H54 (cell line): ENCODE measurements at regions not wholly inside any gene's neighbourhood (a gene's known extent, or its start where the extent isn't known, plus 50 kb on each side); places are given as distances from the start of the nearest gene placed in this dataset.
A peak's percentile ranks its signal among the peaks of the same experiment; 100 is the strongest.

Experiments
- DNase-seq: peaks from one replicate; pipeline ENCODE4 v3.0.0; 2011; ENCODE audit warnings: low spot score, mixed read lengths; ENCODE audit not compliant: insufficient read length
- FAIRE-seq: peaks from 3 replicates; lab custom pipeline; 2011; peaks lifted over from hg19 to GRCh38; lab: Jason Lieb, UNC
- POLR2A ChIP-seq: IDR thresholded peaks from 2 replicates; pipeline ENCODE4 v1.6.1; 2011; ENCODE audit warnings: low read depth, mild to moderate bottlenecking, low read length

GRCh38 chr4:24476282-24476681 is 108.1 kb downstream of the DHX15 start:
- no peak for TF ChIP-seq POLR2A
- DNase-seq (peak; percentile 36), FAIRE-seq (no peak)

- TF ChIP-seq POLR2A = no peak
- DNase-seq (no peak), FAIRE-seq (no peak)
Observed at GRCh38 chr4:24475756-24476155, 108.6 kb downstream of the DHX15 start.

GRCh38 chr4:24473309-24473721 is 111.0 kb downstream of the DHX15 start:
- TF ChIP-seq POLR2A = no peak
- FAIRE-seq (no peak), DNase-seq (peak; percentile 58)

GRCh38 chr4:24472514-24473308 is 111.6 kb downstream of the DHX15 start:
- TF ChIP-seq POLR2A = no peak
- no peak for FAIRE-seq
- DNase-seq = peak; percentile 95

- DNase-seq (no peak), FAIRE-seq (no peak)
- no peak for TF ChIP-seq POLR2A
Observed at GRCh38 chr4:24472161-24472510, 112.2 kb downstream of the DHX15 start.

GRCh38 chr4:24471486-24472160 is 112.7 kb downstream of the DHX15 start:
- DNase-seq = no peak
- TF ChIP-seq POLR2A = no peak
- no peak for FAIRE-seq

GRCh38 chr4:24470666-24471485 is 113.5 kb downstream of the DHX15 start:
- no peak for FAIRE-seq
- no peak for DNase-seq
- TF ChIP-seq POLR2A = no peak

- FAIRE-seq (no peak), DNase-seq (no peak)
- TF ChIP-seq POLR2A = no peak
Observed at GRCh38 chr4:24468071-24468470, 116.3 kb downstream of the DHX15 start.

GRCh38 chr4:24464566-24464965 is 119.8 kb downstream of the DHX15 start:
- FAIRE-seq (no peak), DNase-seq (no peak)
- TF ChIP-seq POLR2A = no peak

GRCh38 chr4:24456431-24456830 is 127.9 kb downstream of the DHX15 start:
- no peak for TF ChIP-seq POLR2A
- FAIRE-seq (no peak), DNase-seq (no peak)

- DNase-seq = no peak
- no peak for FAIRE-seq
- TF ChIP-seq POLR2A = no peak
Observed at GRCh38 chr4:24453951-24454350, 130.4 kb downstream of the DHX15 start.

- no peak for TF ChIP-seq POLR2A
- DNase-seq = no peak
- FAIRE-seq = no peak
Observed at GRCh38 chr4:24451870-24452269, 132.5 kb downstream of the DHX15 start.

GRCh38 chr4:24443200-24443599 is 141.2 kb downstream of the DHX15 start:
- FAIRE-seq (no peak), DNase-seq (no peak)
- no peak for TF ChIP-seq POLR2A

GRCh38 chr4:24440765-24441164 is 143.6 kb downstream of the DHX15 start:
- DNase-seq (no peak), FAIRE-seq (no peak)
- TF ChIP-seq POLR2A = no peak
